ENCODE measurements at regions not wholly inside any gene's neighbourhood (a gene's known extent, or its start where the extent isn't known, plus 50 kb on each side); places are given as distances from the start of the nearest gene placed in this dataset.

DNA sequence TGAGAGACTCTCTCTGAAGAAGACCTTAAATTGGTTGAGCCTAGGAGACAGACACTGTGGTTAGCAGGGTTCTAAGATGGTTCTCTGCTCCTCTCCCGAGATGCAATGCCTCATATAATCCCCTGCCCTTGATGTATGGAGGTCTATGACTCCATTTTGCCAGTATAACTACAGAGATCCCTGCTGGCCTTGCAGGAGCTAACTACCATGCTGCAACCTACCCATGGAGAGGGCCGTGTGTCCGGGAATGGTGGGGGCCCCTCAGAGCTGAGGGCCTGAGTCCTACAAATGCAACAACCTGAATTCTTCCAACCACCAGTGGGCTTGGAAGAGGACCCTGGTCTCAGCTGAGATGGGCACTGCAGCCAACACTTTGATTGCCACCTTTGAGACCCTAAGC lies 388.0 kb downstream of the SETD4 start:
- no peaks in the 10 kb centered on the region for H4K20me1 ChIP-seq (replicated peaks; ENCODE audit: control insufficient read depth, extremely low read depth, insufficient read depth, low read length)
- no peaks in the 10 kb centered on the region for H3K36me3 ChIP-seq (ENCODE audit: control insufficient read depth in 2 of 2, extremely low read depth in 1 of 2, insufficient read depth in 2 of 2, low read length in 2 of 2)
- intact Hi-C loops (cut with micrococcal nuclease) (no loop called here), dilution Hi-C loops (cut with MboI; ENCODE audit: extremely low pct_ligation_motif_present, low sequenced_read_pairs) (no loop called here)
- BruUV-seq (replicated peaks) = no TSS peak
- CTCF ChIA-PET = no interaction called here
- no peak overlapping the region for H3K27ac ChIP-seq (ENCODE audit: insufficient read depth, low read depth, low read length)
- no peak overlapping the region for H2AFZ ChIP-seq (ENCODE audit: low read depth, low read length)
- no peaks in the 10 kb centered on the region for H3K9me3 ChIP-seq (replicated peaks; ENCODE audit: control insufficient read depth, insufficient read depth, low read length)
- DNase-seq (ENCODE audit: low read depth, low spot score) = no peak
- no peaks in the 10 kb centered on the region for H3K79me2 ChIP-seq (ENCODE audit: control insufficient read depth, insufficient read depth, low read length)
- no peaks in the 10 kb centered on the region for H3K9me1 ChIP-seq (replicated peaks; ENCODE audit: control insufficient read depth, extremely low read depth, insufficient read depth, low read length)
- no peak overlapping the region for H3K9ac ChIP-seq (replicated peaks; ENCODE audit: extremely low read depth, insufficient read depth, low read length)
- POLR2A ChIA-PET = no interaction called here
- H3K27me3 ChIP-seq (ENCODE audit: control insufficient read depth in 2 of 2, insufficient read depth in 2 of 2, low read length in 2 of 2) = peaks cover 14 to 20% of the 10 kb centered on the region in 2 experiments
- no peak for FAIRE-seq
- no peaks in the 10 kb centered on the region for H3K4me1 ChIP-seq (ENCODE audit: control insufficient read depth, extremely low read depth, insufficient read depth, low read length)
- H3K4me2 ChIP-seq (ENCODE audit: insufficient read depth, low read length) = no peak overlapping the region
- no peak overlapping the region for H3K4me3 ChIP-seq (replicated peaks in 1 of 3; ENCODE audit: insufficient read depth in 1 of 3, low read depth in 1 of 3, low read length in 3 of 3)
- no peak for TF ChIP-seq POLR2A (IDR thresholded peaks at IDR 0.05; ENCODE audit: low read depth, low read length)
- TF ChIP-seq POLR2AphosphoS5 (IDR thresholded peaks at IDR 0.05; ENCODE audit: insufficient read depth, low read depth, low read length) = no peak
- TF ChIP-seq JUN (IDR thresholded peaks at IDR 0.05; ENCODE audit: borderline replicate concordance, insufficient read depth, insufficient read length, low read depth) = no peak
- no peak for TF ChIP-seq MAX (IDR thresholded peaks at IDR 0.05; ENCODE audit: insufficient read depth, insufficient read length)
- TF ChIP-seq GATA2 (IDR thresholded peaks at IDR 0.05; ENCODE audit: insufficient read depth, insufficient read length, low read depth, low read length) = no peak
- TF ChIP-seq EZH2 (IDR thresholded peaks at IDR 0.05; ENCODE audit: borderline replicate concordance, low read depth, low read length, severe bottlenecking) = no peak
- TF ChIP-seq FOS (IDR thresholded peaks at IDR 0.05; ENCODE audit: borderline replicate concordance, insufficient read depth, low read length) = no peak
- no peak for TF ChIP-seq CTCF (IDR thresholded peaks at IDR 0.05; ENCODE audit: extremely low read depth in 1 of 2, insufficient read depth in 1 of 2, low read depth in 1 of 2, low read length in 2 of 2)
- no peak for TF ChIP-seq MYC (IDR thresholded peaks at IDR 0.05; ENCODE audit: low read depth, low read length)

All from endothelial cell of umbilical vein (primary cell).